H1 (cell line): ENCODE measurements at regions not wholly inside any gene's neighbourhood (a gene's known extent, or its start where the extent isn't known, plus 50 kb on each side); places are given as distances from the start of the nearest gene placed in this dataset.

Experiments
- CTCF ChIA-PET: fragments of 300-600 bp; sonication (Branson Sonifier 250); formaldehyde crosslinking; loops from one replicate; lab custom pipeline; 2021; ENCODE audit not compliant: partially characterized antibody; lab: Charles Lee
- POLR2A ChIA-PET: fragments of 300-600 bp; sonication (Branson Sonifier 250); formaldehyde crosslinking; loops from one replicate; lab custom pipeline; 2021; ENCODE audit warnings: inconsistent platforms; ENCODE audit not compliant: partially characterized antibody; lab: Charles Lee
- DNase-seq, 2 experiments: peaks; one replicate each; pipeline versions ENCODE4 v3.0.0 to v3.0.0-alpha.2; 2010 to 2022; ENCODE audit warnings: low spot score in 2 of 2, low read depth in 1 of 2, mixed read lengths in 1 of 2
- FAIRE-seq: peaks from 2 replicates; lab custom pipeline; 2011; peaks lifted over from hg19 to GRCh38; lab: Jason Lieb, UNC
- H2AFZ ChIP-seq: 2 replicates; pipeline ENCODE4 v1.8.1; 2012; ENCODE audit warnings: low read length, inconsistent platforms
- H2AK5ac ChIP-seq: 2 replicates; pipeline ENCODE4 v1.6.1; 2013; ENCODE audit warnings: low read depth, low read length
- H2BK120ac ChIP-seq: replicated peaks from 2 replicates; pipeline ENCODE3; 2013; ENCODE audit warnings: low read depth, low read length, inconsistent platforms
- H2BK12ac ChIP-seq: 2 replicates; pipeline ENCODE4 v1.6.1; 2013; ENCODE audit warnings: low read depth, low read length
- H2BK15ac ChIP-seq: 2 replicates; pipeline ENCODE4 v1.6.1; 2013; ENCODE audit warnings: low read length
- H2BK20ac ChIP-seq: 2 replicates; pipeline ENCODE4 v1.6.1; 2013; ENCODE audit warnings: low read length
- H2BK5ac ChIP-seq: 2 replicates; pipeline ENCODE4 v1.6.1; 2013; ENCODE audit warnings: low read depth, low read length
- H3K14ac ChIP-seq: 2 replicates; pipeline ENCODE4 v1.6.1; 2013; ENCODE audit warnings: inconsistent platforms; ENCODE audit not compliant: insufficient read length
- H3K18ac ChIP-seq: 2 replicates; pipeline ENCODE4 v1.6.1; 2013; ENCODE audit warnings: low read length; ENCODE audit errors: extremely low read depth
- H3K23ac ChIP-seq: 2 replicates; pipeline ENCODE4 v1.6.1; 2013; ENCODE audit warnings: inconsistent platforms; ENCODE audit not compliant: insufficient read length
- H3K23me2 ChIP-seq: 2 replicates; pipeline ENCODE4 v1.6.1; 2013; ENCODE audit warnings: low read depth, low read length
- H3K27ac ChIP-seq: 2 replicates; pipeline ENCODE4 v1.6.1; 2011; ENCODE audit warnings: low read depth, low read length, inconsistent platforms
- H3K27me3 ChIP-seq, 4 experiments: replicated peaks in 1 of 4; 1 replicate in 1 of 4; 2 replicates in 3 of 4; pipeline versions ENCODE4 v1.6.1 to v1.8.1; 2011 to 2013; ENCODE audit warnings: low read length in 3 of 4, mild to moderate bottlenecking in 3 of 4, inconsistent platforms in 2 of 4, mixed read lengths in 2 of 4, moderate library complexity in 1 of 4; ENCODE audit not compliant: control insufficient read depth in 3 of 4, insufficient read depth in 3 of 4; ENCODE audit errors: extremely low read depth in 1 of 4
- H3K36me3 ChIP-seq, 4 experiments: 2 replicates each; pipeline versions ENCODE4 v1.6.1 to v1.8.1; 2011 to 2013; ENCODE audit warnings: mild to moderate bottlenecking in 4 of 4, low read length in 3 of 4, moderate library complexity in 2 of 4, control low read depth in 1 of 4, inconsistent platforms in 1 of 4; ENCODE audit not compliant: insufficient read depth in 4 of 4, control insufficient read depth in 2 of 4
- H3K4ac ChIP-seq: replicated peaks from 2 replicates; pipeline ENCODE3; 2013; ENCODE audit warnings: low read length, low read depth, mixed read lengths, inconsistent platforms; ENCODE audit not compliant: insufficient read length
- H3K4me1 ChIP-seq, 4 experiments: replicated peaks in 1 of 4; 1 replicate in 1 of 4; 2 replicates in 3 of 4; pipeline versions ENCODE4 v1.6.1 to v1.8.1; 2011 to 2013; ENCODE audit warnings: low read length in 3 of 4, inconsistent platforms in 2 of 4, mixed read lengths in 1 of 4; ENCODE audit not compliant: insufficient read depth in 4 of 4, control insufficient read depth in 3 of 4
- H3K4me2 ChIP-seq, 2 experiments: 2 replicates each; pipeline versions ENCODE4 v1.6.1 to v1.8.1; 2011 to 2013; ENCODE audit warnings: low read depth in 2 of 2, low read length in 2 of 2, control low read depth in 1 of 2, inconsistent platforms in 1 of 2, mild to moderate bottlenecking in 1 of 2; ENCODE audit not compliant: insufficient read depth in 1 of 2
- H3K4me3 ChIP-seq, 4 experiments: fragments of 200-600, 300-600 bp in 1 of 4; sonication (generic), shearing (Covaris generic), sonication (Bioruptor Twin) in 1 of 4; 2 replicates each; pipeline versions ENCODE4 v1.5.1 to v1.8.1; 2011 to 2016; ENCODE audit warnings: low read length in 4 of 4, low read depth in 3 of 4, control low read depth in 2 of 4, inconsistent platforms in 2 of 4, mild to moderate bottlenecking in 2 of 4, mixed read lengths in 1 of 4, moderate library complexity in 1 of 4; ENCODE audit not compliant: insufficient read depth in 2 of 4; ENCODE audit errors: extremely low read depth in 1 of 4
- H3K56ac ChIP-seq: replicated peaks from 2 replicates; pipeline ENCODE3; 2013; ENCODE audit warnings: low read depth, mild to moderate bottlenecking, mixed read lengths, low read length, inconsistent platforms; ENCODE audit not compliant: insufficient read length
- H3K79me1 ChIP-seq: 2 replicates; pipeline ENCODE4 v1.6.1; 2013; ENCODE audit warnings: low read depth, low read length, control low read depth
- H3K79me2 ChIP-seq, 2 experiments: 2 replicates each; pipeline versions ENCODE4 v1.6.1 to v1.8.1; 2012 to 2013; ENCODE audit warnings: low read length in 2 of 2, mild to moderate bottlenecking in 2 of 2, inconsistent platforms in 1 of 2; ENCODE audit not compliant: insufficient read depth in 2 of 2, control insufficient read depth in 1 of 2
- H3K9ac ChIP-seq, 4 experiments: replicated peaks in 1 of 4; 1 replicate in 1 of 4; 2 replicates in 3 of 4; pipeline versions ENCODE4 v1.6.1 to v1.8.1; 2011 to 2013; ENCODE audit warnings: low read depth in 3 of 4, low read length in 3 of 4, control low read depth in 2 of 4, mild to moderate bottlenecking in 2 of 4, moderate library complexity in 2 of 4, inconsistent platforms in 1 of 4; ENCODE audit errors: extremely low read depth in 1 of 4
- H3K9me3 ChIP-seq, 2 experiments: 2 replicates each; pipeline versions ENCODE4 v1.6.1 to v1.8.1; 2012 to 2013; ENCODE audit warnings: mild to moderate bottlenecking in 2 of 2, moderate library complexity in 2 of 2, control low read depth in 1 of 2, inconsistent platforms in 1 of 2, low read depth in 1 of 2, low read length in 1 of 2, mixed read lengths in 1 of 2; ENCODE audit not compliant: insufficient read depth in 2 of 2
- H4K20me1 ChIP-seq, 2 experiments: replicated peaks in 1 of 2; 2 replicates each; pipeline versions ENCODE3 to v1.8.1; 2011 to 2013; ENCODE audit warnings: inconsistent platforms in 2 of 2, low read length in 2 of 2, mild to moderate bottlenecking in 1 of 2; ENCODE audit not compliant: insufficient read depth in 2 of 2, control insufficient read depth in 1 of 2
- H4K5ac ChIP-seq: 2 replicates; pipeline ENCODE4 v1.6.1; 2013; ENCODE audit warnings: low read length, low read depth, mixed read lengths, inconsistent platforms; ENCODE audit not compliant: insufficient read length
- H4K8ac ChIP-seq: 2 replicates; pipeline ENCODE4 v1.8.0; 2013; ENCODE audit warnings: mild to moderate bottlenecking, moderate library complexity, low read length, inconsistent platforms; ENCODE audit not compliant: insufficient read depth; ENCODE audit errors: extremely low read depth
- H4K91ac ChIP-seq: replicated peaks from 2 replicates; pipeline ENCODE3; 2013; ENCODE audit warnings: low read length, mixed read lengths, inconsistent platforms; ENCODE audit not compliant: insufficient read length
- POLR2A ChIP-seq, 2 experiments: IDR thresholded peaks; 1 replicate in 1 of 2; 2 replicates in 1 of 2; pipeline ENCODE4 v1.6.1; 2011; ENCODE audit warnings: low read depth in 2 of 2, low read length in 2 of 2, mild to moderate bottlenecking in 2 of 2; ENCODE audit errors: control extremely low read depth in 1 of 2
- POU5F1 ChIP-seq: IDR thresholded peaks from 2 replicates; pipeline ENCODE4 v1.6.1; 2011; ENCODE audit warnings: low read depth, mild to moderate bottlenecking, low read length, moderate library complexity
- RAD21 ChIP-seq, 2 experiments: IDR thresholded peaks in 1 of 2; conservative IDR thresholded peaks in 1 of 2; 2 replicates each; pipeline ENCODE4 v1.6.1; 2011; ENCODE audit warnings: low read depth in 2 of 2, low read length in 2 of 2, improper control_type of control experiment in 1 of 2, inconsistent platforms in 1 of 2, mild to moderate bottlenecking in 1 of 2, moderate library complexity in 1 of 2
- SUZ12 ChIP-seq: fragments of 200-600 bp; sonication (generic); IDR thresholded peaks from 2 replicates; pipeline ENCODE4 v1.6.1; 2012; ENCODE audit warnings: mild to moderate bottlenecking, inconsistent platforms, low read length, moderate library complexity, mixed read lengths
- WGBS, 2 experiments: shearing (Covaris generic) in 1 of 2; methylation state at CpG; one replicate each; pipeline versions ENCODE4 v1.1.6 to v1.1.7; 2013 to 2015; ENCODE audit warnings: low lambda C conversion rate in 2 of 2, mixed read lengths in 2 of 2, inconsistent platforms in 1 of 2, low coverage in 1 of 2, missing lambda C conversion rate in 1 of 2; ENCODE audit not compliant: insufficient replicate concordance in 2 of 2, insufficient coverage in 1 of 2, insufficient read length in 1 of 2; ENCODE audit errors: extremely low coverage in 1 of 2, missing lambda C conversion rate in 1 of 2; 5-methylcytosine and 5-hydroxymethylcytosine counted together

DNA sequence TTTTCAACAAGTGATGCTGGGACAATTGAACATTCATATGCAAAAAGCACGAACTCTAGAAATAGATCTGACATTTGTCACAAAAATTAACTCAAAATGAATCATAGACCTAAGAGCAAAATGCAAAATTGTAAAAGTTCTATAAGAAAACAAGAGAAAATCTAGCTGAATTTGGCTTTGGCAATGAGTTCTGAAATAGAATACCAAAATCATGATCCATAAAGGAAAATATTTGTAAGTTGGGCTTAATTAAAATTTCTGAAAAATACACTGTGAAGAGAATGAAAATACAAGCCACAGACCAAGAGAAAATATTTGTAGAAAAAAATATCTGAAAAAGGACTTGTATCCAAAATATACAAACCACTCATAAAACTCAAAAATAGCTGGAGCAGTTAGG, 698.8 kb upstream of the CELF2 start:
- TF ChIP-seq POU5F1 (no peak), POLR2A (IDR thresholded peaks at IDR 0.05; ENCODE audit: control extremely low read depth in 1 of 2, low read depth in 2 of 2, low read length in 2 of 2) (no peak), RAD21 (IDR thresholded peaks at IDR 0.05 in 1 of 2, conservative IDR thresholded peaks at IDR 0.05 in 1 of 2; ENCODE audit: low read depth in 2 of 2, low read length in 2 of 2) (no peak), SUZ12 (no peak)
- TF ChIP-seq, all 59 proteins: peak for 0
- Histone ChIP-seq H3K9me3 (no peaks in the 10 kb centered on the region), H3K4me3 (no peak overlapping the region), H4K8ac (no peak overlapping the region), H3K4ac (no peak overlapping the region), H3K4me2 (no peak overlapping the region), H2AK5ac (no peak overlapping the region), H3K4me1 (no peaks in the 10 kb centered on the region), H3K27ac (no peak overlapping the region), H3K23ac (no peak overlapping the region), H3K23me2 (no peaks in the 10 kb centered on the region), H4K5ac (no peak overlapping the region), H4K20me1 (no peaks in the 10 kb centered on the region), H3K79me2 (no peaks in the 10 kb centered on the region), H2BK5ac (no peak overlapping the region), H4K91ac (no peak overlapping the region), H3K18ac (no peak overlapping the region), H2BK15ac (no peak overlapping the region), H2AFZ (no peak overlapping the region), H3K14ac (no peak overlapping the region), H3K56ac (no peak overlapping the region), H3K79me1 (no peaks in the 10 kb centered on the region), H3K9ac (no peak overlapping the region), H2BK20ac (no peak overlapping the region), H3K36me3 (peaks cover 0 to 2% (median 0%) of the 10 kb centered on the region in 4 experiments; a peak in 1 of 8 replicates), H2BK120ac (no peak overlapping the region), H3K27me3 (no peaks in the 10 kb centered on the region), H2BK12ac (no peak overlapping the region)
- no peak for FAIRE-seq
- WGBS, 2 experiments = 90% methylated on average over 1 of the region's 1 CpG; no CpG with 5 or more reads in 1 of the 2 experiments
- CTCF ChIA-PET = no interaction called here
- POLR2A ChIA-PET = no interaction called here
- DNase-seq = no peak
